HG02870 (cell line): ENCODE measurements at regions not wholly inside any gene's neighbourhood (a gene's known extent, or its start where the extent isn't known, plus 50 kb on each side); places are given as distances from the start of the nearest gene placed in this dataset.
A peak's percentile ranks its signal among the peaks of the same experiment; 100 is the strongest.

ENCODE experiments used
- ATAC-seq: cut with Tn5 transposase; IDR thresholded peaks from one replicate; pipeline ENCODE4 v1.9.1; 2021; ENCODE audit warnings: mild to moderate bottlenecking, moderate library complexity; ENCODE audit not compliant: unreplicated experiment

- ATAC-seq, result no peak
These were observed 282.5 kb upstream of the SMARCA2 start for GRCh38 chr9:1732670-1733069.

- no peak for ATAC-seq
These were observed 276.5 kb upstream of the SMARCA2 start for GRCh38 chr9:1738511-1739100.

GRCh38 chr9:1743121-1743960 lies 271.8 kb upstream of the SMARCA2 start:
- no peak for ATAC-seq

- no peak for ATAC-seq
These were observed 269.2 kb upstream of the SMARCA2 start for GRCh38 chr9:1745980-1746379.

GRCh38 chr9:1747417-1747967 lies 267.7 kb upstream of the SMARCA2 start:
- ATAC-seq, result peak; percentile 50

- ATAC-seq, result no peak
These were observed 266.7 kb upstream of the SMARCA2 start for GRCh38 chr9:1748407-1748806.

GRCh38 chr9:1757186-1757585 lies 258.0 kb upstream of the SMARCA2 start:
- ATAC-seq, result no peak

- ATAC-seq, result peak; percentile 81
These were observed 256.1 kb upstream of the SMARCA2 start for GRCh38 chr9:1759009-1759408.

- ATAC-seq, result no peak
These were observed 255.3 kb upstream of the SMARCA2 start for GRCh38 chr9:1759771-1760300.

- no peak for ATAC-seq
These were observed 253.3 kb upstream of the SMARCA2 start for GRCh38 chr9:1761807-1762206.

- no peak for ATAC-seq
These were observed 249.1 kb upstream of the SMARCA2 start for GRCh38 chr9:1766042-1766441.

GRCh38 chr9:1768561-1768960 lies 246.6 kb upstream of the SMARCA2 start:
- ATAC-seq, result no peak

- ATAC-seq, result no peak
These were observed 243.9 kb upstream of the SMARCA2 start for GRCh38 chr9:1771094-1771789.

- no peak for ATAC-seq
These were observed 239.9 kb upstream of the SMARCA2 start for GRCh38 chr9:1775230-1775629.

- ATAC-seq, result no peak
These were observed 238.5 kb upstream of the SMARCA2 start for GRCh38 chr9:1776668-1777067.

GRCh38 chr9:1791191-1791590 lies 224.0 kb upstream of the SMARCA2 start:
- ATAC-seq, result no peak

GRCh38 chr9:1794547-1795270 lies 220.4 kb upstream of the SMARCA2 start:
- ATAC-seq, result no peak

- ATAC-seq, result no peak
These were observed 210.8 kb upstream of the SMARCA2 start for GRCh38 chr9:1804128-1804865.

GRCh38 chr9:1829719-1830118 lies 185.4 kb upstream of the SMARCA2 start:
- ATAC-seq, result no peak

- no peak for ATAC-seq
These were observed 182.2 kb upstream of the SMARCA2 start for GRCh38 chr9:1832960-1833359.
